SH-SY5Y (cell line): ENCODE measurements at regions not wholly inside any gene's neighbourhood (a gene's known extent, or its start where the extent isn't known, plus 50 kb on each side); places are given as distances from the start of the nearest gene placed in this dataset.
A peak's percentile ranks its signal among the peaks of the same experiment; 100 is the strongest.

Source experiments
- GATA2 ChIP-seq: IDR thresholded peaks from 2 replicates; pipeline ENCODE4 v1.6.1; 2011; ENCODE audit warnings: mild to moderate bottlenecking, low read depth, low read length
- GATA3 ChIP-seq: IDR thresholded peaks from 2 replicates; pipeline ENCODE4 v1.6.1; 2011; ENCODE audit warnings: low read depth, mild to moderate bottlenecking, low read length, moderate library complexity

DNA sequence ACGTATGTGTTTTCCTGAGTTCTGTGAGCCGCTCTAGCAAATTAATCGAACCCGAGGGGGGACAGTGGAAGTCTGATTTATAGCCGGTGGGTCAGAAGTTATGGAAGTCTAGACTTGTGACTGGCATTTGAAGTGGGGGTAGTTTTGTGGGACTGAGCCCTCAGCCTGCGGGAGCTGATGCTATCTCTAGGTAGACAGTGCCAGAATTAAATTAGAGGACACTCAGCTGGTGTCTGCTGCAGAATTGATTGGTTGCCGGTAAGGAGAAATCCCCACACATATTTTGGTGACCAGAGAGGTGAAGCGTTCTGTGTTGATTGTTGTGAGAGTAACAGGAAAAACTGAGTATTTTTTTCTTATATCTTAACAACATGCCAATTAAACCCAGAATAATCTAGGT is 143.8 kb upstream of the ADCY1 start:
- TF ChIP-seq GATA3: peak; percentile 94
- peak; percentile 98 for TF ChIP-seq GATA2
